DOHH2 (cell line): ENCODE measurements at regions not wholly inside any gene's neighbourhood (a gene's known extent, or its start where the extent isn't known, plus 50 kb on each side); places are given as distances from the start of the nearest gene placed in this dataset.
A peak's percentile ranks its signal among the peaks of the same experiment; 100 is the strongest.

ENCODE experiments used
- H3F3A ChIP-seq: fragments of 200-600 bp; sonication (generic), shearing (Covaris generic); 2 replicates; pipeline ENCODE4 v1.6.0; 2016; ENCODE audit warnings: antibody characterized with exemption, mild to moderate bottlenecking; ENCODE audit not compliant: control insufficient read depth, insufficient read depth
- H3K27ac ChIP-seq: fragments of 200-600 bp; sonication (generic); 2 replicates; pipeline ENCODE4 v1.5.1; 2014; ENCODE audit warnings: low read depth, mild to moderate bottlenecking, low read length, moderate library complexity
- H3K27me3 ChIP-seq: fragments of 200-600 bp; sonication (generic); 2 replicates; pipeline ENCODE4 v1.6.1; 2014; ENCODE audit warnings: mild to moderate bottlenecking, low read length, mixed read lengths; ENCODE audit not compliant: control insufficient read depth
- H3K36me3 ChIP-seq: fragments of 200-600 bp; sonication (generic); 2 replicates; pipeline ENCODE4 v1.6.1; 2014; ENCODE audit warnings: mild to moderate bottlenecking, low read length, moderate library complexity, mixed read lengths; ENCODE audit not compliant: control insufficient read depth
- H3K4me1 ChIP-seq: fragments of 200-600 bp; sonication (generic); 2 replicates; pipeline ENCODE4 v1.6.1; 2014; ENCODE audit warnings: mild to moderate bottlenecking, low read length, mixed read lengths; ENCODE audit not compliant: control insufficient read depth
- H3K4me2 ChIP-seq: fragments of 200-600 bp; sonication (generic); 2 replicates; pipeline ENCODE4 v1.6.0; 2014; ENCODE audit warnings: mild to moderate bottlenecking, low read length, moderate library complexity
- H3K4me3 ChIP-seq: fragments of 200-600 bp; sonication (generic); 2 replicates; pipeline ENCODE4 v1.5.1; 2014; ENCODE audit warnings: mild to moderate bottlenecking, low read length, mixed read lengths
- H3K79me2 ChIP-seq: fragments of 200-600 bp; sonication (generic); 2 replicates; pipeline ENCODE4 v1.6.1; 2014; ENCODE audit warnings: mild to moderate bottlenecking, low read length, mixed read lengths; ENCODE audit not compliant: control insufficient read depth
- H3K9me2 ChIP-seq: fragments of 200-600 bp; sonication (generic); replicated peaks from 2 replicates; pipeline ENCODE4 v1.6.1; 2014; ENCODE audit warnings: mild to moderate bottlenecking, low read length, mixed read lengths; ENCODE audit not compliant: control insufficient read depth
- H3K9me3 ChIP-seq: fragments of 200-600 bp; sonication (generic); 2 replicates; pipeline ENCODE4 v1.6.1; 2014; ENCODE audit warnings: antibody characterized with exemption, low read length, mixed read lengths; ENCODE audit not compliant: control insufficient read depth, insufficient read depth
- H4K20me1 ChIP-seq: fragments of 200-600 bp; sonication (generic); 2 replicates; pipeline ENCODE4 v1.6.0; 2014; ENCODE audit warnings: low read depth, mild to moderate bottlenecking, antibody characterized with exemption, low read length, moderate library complexity; ENCODE audit not compliant: control insufficient read depth, insufficient read depth
- EZH2phosphoT487 ChIP-seq: fragments of 200-600 bp; sonication (generic); IDR thresholded peaks from 2 replicates; pipeline ENCODE4 v1.6.1; 2017; ENCODE audit warnings: borderline replicate concordance, mild to moderate bottlenecking, antibody characterized with exemption, low read length, moderate library complexity, mixed read lengths
- TF ChIP-seq, protein P1 (sequence below): fragments of 200-600 bp; sonication (generic); IDR thresholded peaks from one replicate; pipeline ENCODE4 v1.5.1; 2014; ENCODE audit warnings: antibody characterized with exemption, mild to moderate bottlenecking, low read depth, low read length; ENCODE audit not compliant: poor library complexity, severe bottlenecking

GRCh38 chr4:20428436-20429160, 176.9 kb downstream of the SLIT2 start:
- Histone ChIP-seq H3K27me3 (no peaks in the 10 kb centered on the region), H3K4me1 (no peaks in the 10 kb centered on the region), H3K79me2 (no peaks in the 10 kb centered on the region), H3K4me3 (no peak overlapping the region), H3K4me2 (no peak overlapping the region), H3K9me3 (no peaks in the 10 kb centered on the region), H3F3A (no peaks in the 10 kb centered on the region), H3K36me3 (no peaks in the 10 kb centered on the region), H3K9me2 (no peaks in the 10 kb centered on the region), H3K27ac (no peak overlapping the region), H4K20me1 (no peaks in the 10 kb centered on the region)
- TF ChIP-seq, protein P1, sequence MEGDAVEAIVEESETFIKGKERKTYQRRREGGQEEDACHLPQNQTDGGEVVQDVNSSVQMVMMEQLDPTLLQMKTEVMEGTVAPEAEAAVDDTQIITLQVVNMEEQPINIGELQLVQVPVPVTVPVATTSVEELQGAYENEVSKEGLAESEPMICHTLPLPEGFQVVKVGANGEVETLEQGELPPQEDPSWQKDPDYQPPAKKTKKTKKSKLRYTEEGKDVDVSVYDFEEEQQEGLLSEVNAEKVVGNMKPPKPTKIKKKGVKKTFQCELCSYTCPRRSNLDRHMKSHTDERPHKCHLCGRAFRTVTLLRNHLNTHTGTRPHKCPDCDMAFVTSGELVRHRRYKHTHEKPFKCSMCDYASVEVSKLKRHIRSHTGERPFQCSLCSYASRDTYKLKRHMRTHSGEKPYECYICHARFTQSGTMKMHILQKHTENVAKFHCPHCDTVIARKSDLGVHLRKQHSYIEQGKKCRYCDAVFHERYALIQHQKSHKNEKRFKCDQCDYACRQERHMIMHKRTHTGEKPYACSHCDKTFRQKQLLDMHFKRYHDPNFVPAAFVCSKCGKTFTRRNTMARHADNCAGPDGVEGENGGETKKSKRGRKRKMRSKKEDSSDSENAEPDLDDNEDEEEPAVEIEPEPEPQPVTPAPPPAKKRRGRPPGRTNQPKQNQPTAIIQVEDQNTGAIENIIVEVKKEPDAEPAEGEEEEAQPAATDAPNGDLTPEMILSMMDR, result peak; percentile 30
- no peak for TF ChIP-seq EZH2phosphoT487

- Histone ChIP-seq H3K9me3 (no peaks in the 10 kb centered on the region), H3K27me3 (no peaks in the 10 kb centered on the region), H3K36me3 (no peaks in the 10 kb centered on the region), H3K27ac (no peak overlapping the region), H3F3A (no peaks in the 10 kb centered on the region), H3K9me2 (no peaks in the 10 kb centered on the region), H3K4me2 (no peak overlapping the region), H3K79me2 (no peaks in the 10 kb centered on the region), H4K20me1 (no peaks in the 10 kb centered on the region), H3K4me3 (no peak overlapping the region), H3K4me1 (no peaks in the 10 kb centered on the region)
- TF ChIP-seq, protein P1, result no peak
- no peak for TF ChIP-seq EZH2phosphoT487
Measured at GRCh38 chr4:20430259-20430941, 178.7 kb downstream of the SLIT2 start.

GRCh38 chr4:20431543-20431951, 179.8 kb downstream of the SLIT2 start:
- no peaks in the 10 kb centered on the region for H3K9me2 ChIP-seq
- H4K20me1 ChIP-seq, result no peaks in the 10 kb centered on the region
- H3K9me3 ChIP-seq, result no peaks in the 10 kb centered on the region
- H3K27ac ChIP-seq, result no peak overlapping the region
- no peaks in the 10 kb centered on the region for H3K27me3 ChIP-seq
- no peaks in the 10 kb centered on the region for H3K79me2 ChIP-seq
- H3K4me1 ChIP-seq, result no peaks in the 10 kb centered on the region
- no peaks in the 10 kb centered on the region for H3F3A ChIP-seq
- no peak for TF ChIP-seq EZH2phosphoT487
- TF ChIP-seq, protein P1, result no peak
- no peak overlapping the region for H3K4me2 ChIP-seq
- no peak overlapping the region for H3K4me3 ChIP-seq
- no peaks in the 10 kb centered on the region for H3K36me3 ChIP-seq
